ENCODE measurements at regions not wholly inside any gene's neighbourhood (a gene's known extent, or its start where the extent isn't known, plus 50 kb on each side); places are given as distances from the start of the nearest gene placed in this dataset.

DNA sequence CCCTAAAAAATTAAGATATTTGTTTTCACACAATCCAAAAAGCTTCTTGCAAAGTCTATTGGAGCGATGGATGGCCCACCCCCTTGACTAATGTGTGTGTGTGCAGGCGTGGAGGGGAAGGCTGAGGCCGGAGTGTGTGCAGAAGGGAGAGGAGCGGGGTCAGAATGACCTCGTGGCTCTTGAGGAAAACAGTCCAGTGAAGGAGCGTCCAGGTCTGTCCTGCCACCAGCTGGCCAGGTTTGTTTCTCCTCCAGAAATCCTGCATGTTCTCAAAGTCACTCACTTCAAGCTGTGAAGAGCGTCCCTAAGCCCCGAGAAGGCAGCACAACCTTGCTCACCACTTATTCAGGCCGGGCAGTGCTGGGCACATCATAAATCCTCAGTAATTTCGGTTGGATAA, 69.5 kb upstream of the SSX2IP start:
- TF ChIP-seq, protein P1, sequence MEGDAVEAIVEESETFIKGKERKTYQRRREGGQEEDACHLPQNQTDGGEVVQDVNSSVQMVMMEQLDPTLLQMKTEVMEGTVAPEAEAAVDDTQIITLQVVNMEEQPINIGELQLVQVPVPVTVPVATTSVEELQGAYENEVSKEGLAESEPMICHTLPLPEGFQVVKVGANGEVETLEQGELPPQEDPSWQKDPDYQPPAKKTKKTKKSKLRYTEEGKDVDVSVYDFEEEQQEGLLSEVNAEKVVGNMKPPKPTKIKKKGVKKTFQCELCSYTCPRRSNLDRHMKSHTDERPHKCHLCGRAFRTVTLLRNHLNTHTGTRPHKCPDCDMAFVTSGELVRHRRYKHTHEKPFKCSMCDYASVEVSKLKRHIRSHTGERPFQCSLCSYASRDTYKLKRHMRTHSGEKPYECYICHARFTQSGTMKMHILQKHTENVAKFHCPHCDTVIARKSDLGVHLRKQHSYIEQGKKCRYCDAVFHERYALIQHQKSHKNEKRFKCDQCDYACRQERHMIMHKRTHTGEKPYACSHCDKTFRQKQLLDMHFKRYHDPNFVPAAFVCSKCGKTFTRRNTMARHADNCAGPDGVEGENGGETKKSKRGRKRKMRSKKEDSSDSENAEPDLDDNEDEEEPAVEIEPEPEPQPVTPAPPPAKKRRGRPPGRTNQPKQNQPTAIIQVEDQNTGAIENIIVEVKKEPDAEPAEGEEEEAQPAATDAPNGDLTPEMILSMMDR (IDR thresholded peaks at IDR 0.05) = no peak
- ATAC-seq (no peak), DNase-seq (no peak)
- no peak overlapping the region for H3K27ac ChIP-seq
- H3K9me3 ChIP-seq = no peaks in the 10 kb centered on the region
- H3K27me3 ChIP-seq = no peaks in the 10 kb centered on the region
- no peaks in the 10 kb centered on the region for H3K4me1 ChIP-seq
- no peaks in the 10 kb centered on the region for H3K36me3 ChIP-seq
- no peak overlapping the region for H3K4me3 ChIP-seq
- intact Hi-C loops (cut with DNase I) = no loop called here

DNA sequence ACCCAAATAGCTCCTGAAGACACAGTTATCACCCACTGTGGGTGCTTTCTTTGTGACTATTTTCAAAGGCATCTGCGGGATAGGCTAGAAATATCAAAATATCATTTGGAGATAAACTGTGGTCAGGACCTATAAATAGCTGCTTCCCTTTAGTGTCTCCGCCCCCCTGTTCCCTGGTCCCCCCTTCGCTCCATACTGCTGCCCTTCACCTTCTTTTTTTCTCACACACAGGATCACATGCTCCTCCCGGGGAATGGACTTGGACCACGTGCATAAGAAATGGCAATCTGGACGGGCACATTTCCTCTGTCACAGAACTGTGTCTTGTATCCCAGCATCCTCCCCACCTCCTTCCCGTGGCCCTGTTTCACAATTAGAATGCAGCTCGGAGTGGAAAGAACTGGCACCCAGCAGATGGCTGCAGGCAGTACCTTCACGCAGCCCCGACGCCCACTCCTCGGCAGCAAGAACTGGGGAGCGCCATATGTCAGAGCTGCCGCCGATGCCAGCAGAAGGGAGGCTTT, 68.8 kb upstream of the SSX2IP start:
- no peak overlapping the region for H3K27ac ChIP-seq
- peak; percentile 82 for ATAC-seq
- no peaks in the 10 kb centered on the region for H3K36me3 ChIP-seq
- no peaks in the 10 kb centered on the region for H3K9me3 ChIP-seq
- H3K27me3 ChIP-seq = no peaks in the 10 kb centered on the region
- H3K4me1 ChIP-seq = no peaks in the 10 kb centered on the region
- H3K4me3 ChIP-seq = peak overlapping the region; percentile 4
- DNase-seq = peak; percentile 70
- intact Hi-C loops (cut with DNase I) = no loop called here
- TF ChIP-seq, protein P1 (IDR thresholded peaks at IDR 0.05) = no peak

DNA sequence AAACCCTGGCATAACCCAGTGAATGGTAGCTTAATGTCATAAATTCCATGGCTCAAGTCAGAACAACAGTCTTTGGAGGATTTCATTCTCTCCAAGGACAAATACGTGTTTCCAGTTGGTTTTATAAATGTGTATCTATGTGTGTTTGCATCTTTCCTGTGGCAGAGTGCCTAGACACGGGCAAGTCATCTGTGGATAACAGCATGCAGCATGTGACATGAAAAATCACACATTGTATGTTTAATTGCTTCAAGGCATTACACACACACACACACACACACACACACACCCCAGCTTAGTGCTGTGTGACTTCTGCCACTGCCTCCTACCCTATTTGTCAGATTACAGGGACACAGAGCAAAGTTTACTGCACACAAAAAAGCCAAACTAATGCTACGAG, 68.2 kb upstream of the SSX2IP start:
- TF ChIP-seq, protein P1 (IDR thresholded peaks at IDR 0.05) = no peak
- ATAC-seq (no peak), DNase-seq (no peak)
- Histone ChIP-seq H3K36me3 (no peaks in the 10 kb centered on the region), H3K4me1 (no peaks in the 10 kb centered on the region), H3K4me3 (peak overlapping the region; percentile 4), H3K9me3 (no peaks in the 10 kb centered on the region), H3K27me3 (peaks cover under 1% of the 10 kb centered on the region), H3K27ac (no peak overlapping the region)
- intact Hi-C loops (cut with DNase I) = no loop called here

DNA sequence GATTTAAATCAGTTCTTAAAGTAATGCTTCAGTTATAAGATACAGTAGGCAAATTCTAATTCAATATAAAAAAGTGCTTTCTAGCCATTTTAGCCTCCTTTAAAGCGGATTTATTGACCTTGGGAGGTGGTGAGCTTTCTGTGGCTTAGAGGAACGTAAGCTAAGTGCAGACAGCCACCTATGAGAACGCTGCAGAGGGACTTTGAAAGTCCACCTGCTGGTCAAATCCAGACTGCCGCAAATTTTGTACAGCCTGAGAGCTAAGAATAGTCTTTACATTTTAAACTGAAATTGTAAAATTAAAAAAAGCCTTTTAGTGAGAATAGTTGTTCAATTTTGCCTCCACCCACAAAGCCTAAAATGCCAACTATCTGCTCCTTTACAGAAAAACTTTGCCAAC, 67.0 kb upstream of the SSX2IP start:
- intact Hi-C loops (cut with DNase I) = no loop called here
- TF ChIP-seq, protein P1 (IDR thresholded peaks at IDR 0.05) = no peak
- ATAC-seq (no peak), DNase-seq (no peak)
- no peak overlapping the region for H3K27ac ChIP-seq
- H3K4me1 ChIP-seq = no peaks in the 10 kb centered on the region
- no peaks in the 10 kb centered on the region for H3K36me3 ChIP-seq
- H3K4me3 ChIP-seq = no peak overlapping the region
- no peaks in the 10 kb centered on the region for H3K9me3 ChIP-seq
- peaks cover 5% of the 10 kb centered on the region for H3K27me3 ChIP-seq

DNA sequence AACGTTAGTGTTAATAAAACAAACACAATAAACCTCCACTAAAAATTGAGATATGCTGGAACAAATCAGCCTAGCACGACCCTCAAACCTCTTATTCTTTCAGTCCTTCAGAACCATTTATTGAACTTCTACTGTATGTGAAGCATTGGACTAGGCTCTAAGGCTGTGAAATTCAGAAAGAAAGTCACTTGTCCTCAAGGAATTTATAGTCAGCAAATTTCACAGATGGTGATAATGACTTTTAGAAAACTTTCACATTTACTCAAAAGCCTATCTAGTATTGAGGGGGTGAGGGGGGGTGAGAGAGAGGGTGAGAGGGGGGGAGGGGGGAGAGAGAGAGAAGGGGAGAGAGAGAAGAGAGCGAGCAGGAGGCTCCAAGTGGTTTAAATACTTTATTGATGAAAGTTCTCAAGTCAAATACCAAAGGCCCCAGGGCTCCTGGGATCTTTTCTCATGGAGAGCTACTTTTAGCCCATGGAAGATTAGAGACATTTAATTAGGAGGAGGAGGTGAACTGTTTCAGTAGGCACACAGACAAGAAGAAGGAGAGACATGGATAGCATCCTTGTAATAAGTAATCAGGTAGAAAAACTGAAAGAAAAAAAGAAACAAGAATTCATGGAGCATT, 66.3 kb upstream of the SSX2IP start:
- DNase-seq (no peak), ATAC-seq (no peak)
- Histone ChIP-seq H3K4me3 (no peak overlapping the region), H3K27me3 (peaks cover 5% of the 10 kb centered on the region), H3K36me3 (no peaks in the 10 kb centered on the region), H3K9me3 (no peaks in the 10 kb centered on the region), H3K4me1 (no peaks in the 10 kb centered on the region), H3K27ac (no peak overlapping the region)
- TF ChIP-seq, protein P1 (IDR thresholded peaks at IDR 0.05) = no peak
- intact Hi-C loops (cut with DNase I) = no loop called here

DNA sequence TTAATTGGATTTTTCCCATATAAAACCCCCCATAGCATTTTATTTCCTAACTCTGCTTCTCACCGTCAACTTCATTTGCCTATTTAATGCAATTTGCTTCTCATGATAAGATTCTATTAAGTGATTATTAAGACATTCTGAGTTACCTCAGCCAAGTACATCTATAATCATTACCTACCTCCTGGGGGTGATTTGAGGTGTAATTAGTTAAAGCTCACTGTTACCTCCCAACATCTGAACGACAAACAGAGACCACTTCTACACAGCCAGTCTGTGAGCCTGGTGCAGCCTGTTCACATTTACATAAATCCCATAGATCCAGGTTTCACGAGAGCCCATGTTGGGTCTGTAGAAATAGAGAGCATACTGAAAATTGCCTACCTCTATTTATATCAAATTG, 65.7 kb upstream of the SSX2IP start:
- no peak for ATAC-seq
- no peak overlapping the region for H3K4me3 ChIP-seq
- H3K9me3 ChIP-seq = no peaks in the 10 kb centered on the region
- DNase-seq = no peak
- H3K27me3 ChIP-seq = peaks cover 5% of the 10 kb centered on the region
- H3K27ac ChIP-seq = no peak overlapping the region
- no peaks in the 10 kb centered on the region for H3K4me1 ChIP-seq
- intact Hi-C loops (cut with DNase I) = no loop called here
- TF ChIP-seq, protein P1 (IDR thresholded peaks at IDR 0.05) = no peak
- H3K36me3 ChIP-seq = no peaks in the 10 kb centered on the region

All from upper lobe of right lung (tissue), 1 donor.